ENCODE measurements at regions not wholly inside any gene's neighbourhood (a gene's known extent, or its start where the extent isn't known, plus 50 kb on each side); places are given as distances from the start of the nearest gene placed in this dataset.

DNA sequence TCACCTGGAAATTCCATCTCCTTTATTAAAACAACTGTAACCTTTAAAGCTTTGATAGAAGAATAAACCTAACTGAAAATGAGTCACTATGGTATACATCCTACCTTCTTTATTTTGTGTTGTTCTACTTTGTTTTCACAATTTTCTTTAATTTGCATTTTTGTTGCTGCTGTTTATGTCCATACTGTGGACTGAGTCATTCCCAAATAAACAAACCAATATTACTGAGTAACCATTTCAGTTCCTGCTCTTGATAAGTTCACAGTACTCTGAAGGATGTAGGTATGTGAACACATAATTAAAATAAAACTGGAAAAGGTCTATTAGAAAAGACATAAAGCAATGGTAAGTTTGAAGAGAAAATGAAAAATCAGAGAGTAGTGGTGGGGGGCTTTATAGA lies 528.5 kb upstream of the GOLIM4 start:
- TF ChIP-seq, protein P1, sequence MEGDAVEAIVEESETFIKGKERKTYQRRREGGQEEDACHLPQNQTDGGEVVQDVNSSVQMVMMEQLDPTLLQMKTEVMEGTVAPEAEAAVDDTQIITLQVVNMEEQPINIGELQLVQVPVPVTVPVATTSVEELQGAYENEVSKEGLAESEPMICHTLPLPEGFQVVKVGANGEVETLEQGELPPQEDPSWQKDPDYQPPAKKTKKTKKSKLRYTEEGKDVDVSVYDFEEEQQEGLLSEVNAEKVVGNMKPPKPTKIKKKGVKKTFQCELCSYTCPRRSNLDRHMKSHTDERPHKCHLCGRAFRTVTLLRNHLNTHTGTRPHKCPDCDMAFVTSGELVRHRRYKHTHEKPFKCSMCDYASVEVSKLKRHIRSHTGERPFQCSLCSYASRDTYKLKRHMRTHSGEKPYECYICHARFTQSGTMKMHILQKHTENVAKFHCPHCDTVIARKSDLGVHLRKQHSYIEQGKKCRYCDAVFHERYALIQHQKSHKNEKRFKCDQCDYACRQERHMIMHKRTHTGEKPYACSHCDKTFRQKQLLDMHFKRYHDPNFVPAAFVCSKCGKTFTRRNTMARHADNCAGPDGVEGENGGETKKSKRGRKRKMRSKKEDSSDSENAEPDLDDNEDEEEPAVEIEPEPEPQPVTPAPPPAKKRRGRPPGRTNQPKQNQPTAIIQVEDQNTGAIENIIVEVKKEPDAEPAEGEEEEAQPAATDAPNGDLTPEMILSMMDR (conservative IDR thresholded peaks at IDR 0.05; ENCODE audit: control insufficient read depth, insufficient read depth, low read depth, low read length), result no peak

DNA sequence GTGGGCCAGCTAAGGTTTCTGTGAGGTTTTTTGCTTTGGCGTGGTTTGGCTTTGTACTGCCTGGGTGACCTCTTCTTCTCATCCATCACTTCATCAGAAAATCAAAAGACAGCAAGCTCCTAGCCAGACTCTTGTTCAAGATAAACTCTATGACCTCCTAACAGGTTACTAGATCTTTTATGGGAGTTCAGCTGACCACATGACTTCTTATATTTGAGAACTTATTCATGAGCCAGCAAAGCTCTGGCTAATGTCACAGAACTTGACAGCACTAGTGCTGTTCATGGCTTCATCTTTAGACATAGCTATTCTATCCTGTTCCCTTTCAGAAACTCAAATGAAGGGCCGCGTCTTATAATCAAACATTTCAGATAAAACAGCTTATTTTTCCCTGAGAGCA lies 527.1 kb upstream of the GOLIM4 start:
- TF ChIP-seq, protein P1 (conservative IDR thresholded peaks at IDR 0.05; ENCODE audit: control insufficient read depth, insufficient read depth, low read depth, low read length), result no peak
- no peak overlapping the region for H3K4me3 ChIP-seq (ENCODE audit: control insufficient read depth, low read depth, low read length)
- DNase-seq (ENCODE audit: low read depth), result no peak

More for the DNA sequence above, 528.5 kb upstream of the GOLIM4 start:
- DNase-seq (ENCODE audit: low read depth), result no peak
- H3K4me3 ChIP-seq (ENCODE audit: control insufficient read depth, low read depth, low read length), result no peak overlapping the region

DNA sequence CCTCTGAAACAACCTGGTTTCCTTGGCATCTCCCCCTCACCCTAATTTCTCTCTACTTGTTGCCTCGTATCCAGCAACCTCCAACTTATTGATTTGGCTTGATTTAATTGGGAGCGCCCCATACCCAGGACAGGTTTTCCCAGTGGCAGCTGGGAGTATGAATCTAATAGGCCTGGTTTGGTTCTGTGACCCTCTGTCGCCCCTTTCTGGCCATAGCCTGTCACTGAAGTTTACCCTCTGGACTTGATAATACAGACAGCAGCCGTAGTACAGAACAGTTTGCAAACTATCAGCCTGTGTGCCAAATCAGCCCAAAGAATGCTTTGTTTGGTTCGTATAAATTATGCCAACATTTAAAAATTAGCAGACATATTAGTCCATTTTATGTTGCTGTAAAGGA lies 525.1 kb upstream of the GOLIM4 start:
- no peak overlapping the region for H3K4me3 ChIP-seq (ENCODE audit: control insufficient read depth, low read depth, low read length)
- DNase-seq (ENCODE audit: low read depth), result peak; percentile 8
- TF ChIP-seq, protein P1 (conservative IDR thresholded peaks at IDR 0.05; ENCODE audit: control insufficient read depth, insufficient read depth, low read depth, low read length), result peak; percentile 36

DNA sequence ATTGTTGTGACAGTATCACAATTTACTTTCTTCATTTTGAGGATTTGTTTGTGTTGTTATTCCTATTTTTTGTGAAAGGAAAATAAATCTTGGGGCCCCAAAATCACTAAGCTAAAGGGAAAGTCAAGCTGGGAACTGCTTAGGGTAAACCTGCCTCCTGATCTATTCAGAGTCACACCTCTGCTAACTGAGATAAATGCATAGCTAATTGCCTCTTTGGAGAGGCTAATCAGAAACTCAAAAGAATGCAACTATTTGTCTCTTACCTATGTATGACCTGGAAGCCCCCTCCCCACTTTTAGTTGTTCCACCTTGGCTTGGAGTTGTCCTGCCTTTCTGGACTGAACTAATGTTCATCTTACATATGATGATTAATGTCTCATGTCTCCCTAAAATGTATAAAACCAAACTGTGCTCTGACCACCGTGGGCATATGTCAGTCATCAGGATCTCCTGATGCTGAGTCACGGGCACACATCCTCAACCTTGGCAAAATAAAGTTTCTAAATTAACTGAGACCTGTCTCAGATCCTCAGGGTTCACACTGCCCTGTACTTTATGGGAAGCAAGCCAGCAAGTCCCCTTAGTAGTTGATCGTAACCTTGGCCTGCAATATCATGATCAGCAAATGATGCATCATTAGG lies 523.2 kb upstream of the GOLIM4 start:
- TF ChIP-seq, protein P1 (conservative IDR thresholded peaks at IDR 0.05; ENCODE audit: control insufficient read depth, insufficient read depth, low read depth, low read length), result no peak
- no peak overlapping the region for H3K4me3 ChIP-seq (ENCODE audit: control insufficient read depth, low read depth, low read length)
- no peak for DNase-seq (ENCODE audit: low read depth)

DNA sequence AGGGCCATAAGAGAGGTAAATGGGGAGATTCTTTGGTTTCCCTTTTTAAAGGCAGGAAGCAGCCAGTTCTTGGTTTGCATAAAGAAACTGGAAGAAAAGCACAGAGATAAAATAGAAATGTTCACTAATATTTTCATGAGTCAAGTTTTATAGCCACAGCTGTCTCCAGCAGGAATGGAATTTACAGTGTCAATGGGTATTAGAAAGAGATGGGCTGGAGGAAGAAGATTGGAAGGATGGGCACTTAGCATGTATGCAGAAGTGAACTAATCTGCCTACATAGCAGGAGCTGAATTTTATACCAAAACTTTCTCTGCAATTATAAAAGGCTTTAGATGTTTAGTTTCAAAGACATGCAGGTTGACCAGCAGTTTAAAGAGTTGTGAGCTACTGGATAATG lies 521.9 kb upstream of the GOLIM4 start:
- H3K4me3 ChIP-seq (ENCODE audit: control insufficient read depth, low read depth, low read length), result no peak overlapping the region
- TF ChIP-seq, protein P1 (conservative IDR thresholded peaks at IDR 0.05; ENCODE audit: control insufficient read depth, insufficient read depth, low read depth, low read length), result no peak
- DNase-seq (ENCODE audit: low read depth), result no peak

DNA sequence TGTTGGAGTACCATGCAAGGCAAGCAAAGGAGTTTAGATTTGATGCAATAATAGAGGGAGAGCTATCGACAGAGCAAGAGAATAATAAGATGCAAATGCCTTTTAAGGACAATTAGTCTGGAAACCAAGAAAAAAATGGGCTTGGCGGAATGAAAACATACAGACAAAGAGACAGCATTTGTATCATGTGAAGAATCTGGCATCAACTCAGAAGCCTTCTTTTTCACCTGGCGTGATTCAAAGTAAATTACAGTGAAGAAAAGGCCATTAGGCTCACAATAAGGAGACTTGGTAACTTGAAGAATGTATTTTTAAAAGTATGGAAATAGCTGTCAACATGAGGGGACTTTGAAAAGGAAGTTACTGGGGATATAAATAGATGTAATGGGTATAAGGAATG lies 521.2 kb upstream of the GOLIM4 start:
- no peak overlapping the region for H3K4me3 ChIP-seq (ENCODE audit: control insufficient read depth, low read depth, low read length)
- DNase-seq (ENCODE audit: low read depth), result no peak
- TF ChIP-seq, protein P1 (conservative IDR thresholded peaks at IDR 0.05; ENCODE audit: control insufficient read depth, insufficient read depth, low read depth, low read length), result no peak

Data from fibroblast of mammary gland (primary cell).